Lung (tissue), 11 donors: ENCODE measurements at regions not wholly inside any gene's neighbourhood (a gene's known extent, or its start where the extent isn't known, plus 50 kb on each side); places are given as distances from the start of the nearest gene placed in this dataset.

Source experiments
- ATAC-seq: fragments of 200-7000 bp; cut with Tn5 transposase; one replicate; pipeline ENCODE4 v1.9.1; 2020; ENCODE audit warnings: moderate number of reproducible peaks; ENCODE audit not compliant: insufficient read depth, low FRiP score
- DNase-seq, 3 donors: peaks; one replicate each; pipeline ENCODE4 v3.0.0-alpha.2; 2013 to 2017
- H3K27ac ChIP-seq, 2 donors: one replicate each; pipeline ENCODE4 v1.5.1; 2013; ENCODE audit warnings: mild to moderate bottlenecking in 2 of 2, moderate library complexity in 2 of 2, control low read depth in 1 of 2, inconsistent platforms in 1 of 2, low read depth in 1 of 2, low read length in 1 of 2
- H3K27me3 ChIP-seq, 3 donors: one replicate each; pipeline ENCODE4 v1.5.1; 2013; ENCODE audit warnings: low read length in 2 of 3; ENCODE audit not compliant: control insufficient read depth in 3 of 3, insufficient read depth in 3 of 3
- H3K36me3 ChIP-seq, 4 donors: one replicate each; pipeline ENCODE4 v1.5.1; 2013; ENCODE audit warnings: low read length in 4 of 4, mild to moderate bottlenecking in 1 of 4, moderate library complexity in 1 of 4; ENCODE audit not compliant: control insufficient read depth in 4 of 4, insufficient read depth in 4 of 4
- H3K4me1 ChIP-seq, 5 donors: one replicate each; pipeline ENCODE4 v1.5.1; 2013; ENCODE audit warnings: low read length in 5 of 5, mild to moderate bottlenecking in 2 of 5, moderate library complexity in 1 of 5; ENCODE audit not compliant: control insufficient read depth in 5 of 5, insufficient read depth in 5 of 5
- H3K4me3 ChIP-seq: one replicate; pipeline ENCODE4 v1.5.1; 2013; ENCODE audit warnings: mild to moderate bottlenecking, control low read depth, moderate library complexity
- H3K9ac ChIP-seq, 2 donors: one replicate each; pipeline ENCODE4 v1.5.1; 2013; ENCODE audit warnings: low read length in 2 of 2, control low read depth in 1 of 2; ENCODE audit not compliant: insufficient read depth in 1 of 2
- H3K9me3 ChIP-seq, 4 donors: one replicate each; pipeline ENCODE4 v1.5.1; 2013; ENCODE audit warnings: low read length in 3 of 4, mild to moderate bottlenecking in 1 of 4, moderate library complexity in 1 of 4; ENCODE audit not compliant: control insufficient read depth in 4 of 4, insufficient read depth in 3 of 4
- WGBS, 2 donors: extraction: QIAGEN DNeasy Blood & Tissue Kit; methylation state at CpG; one replicate each; pipeline ENCODE4 v1.1.7; 2013; 5-methylcytosine and 5-hydroxymethylcytosine counted together
- TF ChIP-seq, protein P1 (sequence below): IDR thresholded peaks from 2 replicates; pipeline ENCODE4 v1.5.1; 2012; ENCODE audit warnings: mild to moderate bottlenecking; ENCODE audit errors: control extremely low read depth, extremely low read depth
- donor health status: control.
- donor health status: control.
- donor health status: Bipolar disorder and iron deficiency.
- donor health status: healthy.
- donor health status: DM: yes; HTN: yes; CAD: no.

DNA sequence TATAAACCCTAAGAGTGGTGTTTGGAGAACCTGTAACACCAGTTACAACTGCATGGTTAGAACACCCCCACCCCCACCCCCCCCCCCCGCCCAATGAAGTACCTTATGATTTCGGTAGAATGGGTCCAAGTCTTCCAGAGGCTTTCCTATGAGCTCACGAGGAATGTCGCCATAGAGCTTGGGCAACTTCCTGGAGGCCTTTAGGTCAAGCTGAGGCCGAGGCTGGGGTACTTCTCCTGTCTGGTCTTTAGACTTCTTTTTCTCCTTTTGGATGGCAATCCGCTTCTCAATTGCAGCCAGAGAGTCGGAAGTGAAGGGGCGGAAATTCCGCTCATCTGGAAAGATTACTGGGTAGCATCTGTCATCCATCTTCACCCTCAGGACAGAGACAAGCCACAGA is 101.8 kb downstream of the SCN11A start:
- DNase-seq (no peak), ATAC-seq (no peak)
- H3K9ac ChIP-seq = no peak overlapping the region
- TF ChIP-seq, protein P1, sequence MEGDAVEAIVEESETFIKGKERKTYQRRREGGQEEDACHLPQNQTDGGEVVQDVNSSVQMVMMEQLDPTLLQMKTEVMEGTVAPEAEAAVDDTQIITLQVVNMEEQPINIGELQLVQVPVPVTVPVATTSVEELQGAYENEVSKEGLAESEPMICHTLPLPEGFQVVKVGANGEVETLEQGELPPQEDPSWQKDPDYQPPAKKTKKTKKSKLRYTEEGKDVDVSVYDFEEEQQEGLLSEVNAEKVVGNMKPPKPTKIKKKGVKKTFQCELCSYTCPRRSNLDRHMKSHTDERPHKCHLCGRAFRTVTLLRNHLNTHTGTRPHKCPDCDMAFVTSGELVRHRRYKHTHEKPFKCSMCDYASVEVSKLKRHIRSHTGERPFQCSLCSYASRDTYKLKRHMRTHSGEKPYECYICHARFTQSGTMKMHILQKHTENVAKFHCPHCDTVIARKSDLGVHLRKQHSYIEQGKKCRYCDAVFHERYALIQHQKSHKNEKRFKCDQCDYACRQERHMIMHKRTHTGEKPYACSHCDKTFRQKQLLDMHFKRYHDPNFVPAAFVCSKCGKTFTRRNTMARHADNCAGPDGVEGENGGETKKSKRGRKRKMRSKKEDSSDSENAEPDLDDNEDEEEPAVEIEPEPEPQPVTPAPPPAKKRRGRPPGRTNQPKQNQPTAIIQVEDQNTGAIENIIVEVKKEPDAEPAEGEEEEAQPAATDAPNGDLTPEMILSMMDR = no peak
- H3K36me3 ChIP-seq = no peaks in the 10 kb centered on the region
- H3K27ac ChIP-seq = no peak overlapping the region
- H3K9me3 ChIP-seq = no peaks in the 10 kb centered on the region
- H3K4me1 ChIP-seq = no peaks in the 10 kb centered on the region
- no peaks in the 10 kb centered on the region for H3K27me3 ChIP-seq
- 68 to 75% methylated on average over 9 of the region's 9 CpGs for whole genome bisulfite sequencing, 2 donors
- no peak overlapping the region for H3K4me3 ChIP-seq

DNA sequence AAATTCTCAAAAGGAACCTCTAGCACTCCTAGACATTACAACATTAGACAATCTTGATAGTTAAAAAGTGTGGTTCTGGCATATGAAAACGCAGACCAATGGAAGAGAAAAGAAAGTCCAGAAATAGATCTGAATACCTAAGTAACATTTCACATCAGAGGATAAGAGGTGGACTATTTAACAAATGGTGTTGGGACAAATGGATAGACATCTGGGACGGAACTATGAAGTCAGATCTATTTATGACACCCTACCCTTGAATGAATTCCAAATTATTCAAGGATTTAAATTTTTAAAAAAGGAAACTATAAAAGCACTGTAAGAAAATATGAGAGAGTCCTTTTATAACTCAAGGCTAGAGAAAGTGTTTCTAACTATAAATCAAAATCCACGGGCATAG is 111.3 kb downstream of the SCN11A start:
- Histone ChIP-seq H3K4me3 (no peak overlapping the region), H3K9ac (no peak overlapping the region), H3K36me3 (no peaks in the 10 kb centered on the region), H3K4me1 (no peaks in the 10 kb centered on the region), H3K9me3 (no peaks in the 10 kb centered on the region), H3K27me3 (no peaks in the 10 kb centered on the region), H3K27ac (no peak overlapping the region)
- ATAC-seq (no peak), DNase-seq (no peak)
- TF ChIP-seq, protein P1 = no peak
- 70 to 84% methylated on average over 3 of the region's 3 CpGs for WGBS, 2 donors

DNA sequence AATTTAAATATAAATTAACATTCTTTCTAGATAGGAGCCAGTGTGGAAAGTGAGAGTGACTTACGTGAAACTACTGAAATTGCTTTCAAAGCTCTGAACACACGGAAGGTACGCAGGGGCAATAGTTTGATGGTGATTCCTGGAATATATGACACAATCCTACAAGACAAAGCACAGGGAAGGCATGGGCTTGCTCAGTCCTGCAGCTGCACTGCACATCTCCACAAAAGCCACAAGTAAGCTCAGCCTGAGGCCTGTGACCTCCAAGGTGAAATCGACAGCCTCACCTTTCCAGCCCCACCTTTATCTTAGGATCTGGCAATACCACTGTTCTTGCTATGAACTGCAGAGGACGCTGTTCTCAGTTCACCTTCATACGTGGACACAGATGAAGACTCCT is 109.3 kb upstream of the SCN10A start:
- no peak overlapping the region for H3K27ac ChIP-seq
- no peak for ATAC-seq
- no peaks in the 10 kb centered on the region for H3K4me1 ChIP-seq
- no peaks in the 10 kb centered on the region for H3K27me3 ChIP-seq
- TF ChIP-seq, protein P1 = no peak
- no peak for DNase-seq
- H3K4me3 ChIP-seq = no peak overlapping the region
- H3K9me3 ChIP-seq = no peaks in the 10 kb centered on the region
- no peak overlapping the region for H3K9ac ChIP-seq
- H3K36me3 ChIP-seq = no peaks in the 10 kb centered on the region
- 73 to 77% methylated on average over 6 of the region's 6 CpGs for WGBS, 2 donors

DNA sequence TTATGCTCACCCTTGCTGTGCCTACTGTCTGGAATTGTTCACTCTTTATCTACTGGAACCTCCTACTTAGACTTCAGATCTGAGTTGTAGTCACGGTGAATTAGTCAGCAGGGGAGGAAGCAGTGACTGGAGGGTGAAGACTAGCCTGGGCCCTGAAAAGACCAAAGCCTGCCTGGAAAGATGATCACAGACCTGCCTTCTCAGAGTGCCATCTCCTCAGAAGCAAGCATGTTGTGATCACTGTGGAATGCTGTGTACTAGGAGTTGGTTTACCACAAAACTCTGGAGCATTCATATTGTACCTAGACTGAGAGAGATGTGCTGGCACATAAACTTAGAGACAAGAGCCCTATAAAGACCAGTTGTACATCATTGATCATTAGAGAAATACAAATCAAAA is 100.7 kb upstream of the SCN10A start:
- no peaks in the 10 kb centered on the region for H3K36me3 ChIP-seq
- no peaks in the 10 kb centered on the region for H3K4me1 ChIP-seq
- WGBS, 2 donors = 95 to 97% methylated on average over 1 of the region's 1 CpG
- H3K27ac ChIP-seq = no peak overlapping the region
- H3K4me3 ChIP-seq = no peak overlapping the region
- no peak overlapping the region for H3K9ac ChIP-seq
- DNase-seq = no peak
- H3K9me3 ChIP-seq = no peaks in the 10 kb centered on the region
- H3K27me3 ChIP-seq = no peaks in the 10 kb centered on the region
- TF ChIP-seq, protein P1 = no peak
- ATAC-seq = no peak
